ENCODE measurements at regions not wholly inside any gene's neighbourhood (a gene's known extent, or its start where the extent isn't known, plus 50 kb on each side); places are given as distances from the start of the nearest gene placed in this dataset.

DNA sequence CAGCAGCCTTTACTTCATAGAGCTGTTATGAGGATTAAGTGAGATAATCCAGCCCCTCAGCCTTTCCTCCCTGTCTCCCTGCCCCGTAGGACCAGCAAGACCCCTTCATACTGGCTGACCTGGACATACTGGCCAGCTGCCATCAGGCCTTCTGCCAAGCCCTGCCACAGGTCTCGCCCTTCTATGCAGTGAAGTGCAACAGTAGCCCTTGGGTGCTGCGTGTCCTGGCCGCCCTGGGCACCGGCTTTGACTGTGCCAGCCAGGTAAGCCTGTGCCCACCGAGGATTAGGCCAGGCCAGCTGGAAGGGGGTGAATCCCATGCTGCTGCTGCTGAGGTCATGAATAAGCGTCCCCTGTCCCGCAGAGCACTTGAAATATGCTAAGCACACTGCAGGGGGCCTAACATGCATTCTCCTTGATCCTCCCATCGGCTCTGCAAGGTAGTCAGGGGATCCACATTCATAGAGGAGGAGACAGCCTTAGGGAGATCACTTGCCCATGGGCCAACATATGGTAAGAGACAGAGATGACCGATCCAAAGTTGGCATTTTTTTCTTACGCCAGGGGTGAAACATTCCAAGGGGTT, 73.3 kb upstream of the TINAGL1 start:
- WGBS, 3 donors, result 51 to 55% (median 54%) methylated on average over 11 of the region's 11 CpGs
- Histone ChIP-seq H3K9me3 (no peaks in the 10 kb centered on the region), H3K4me1 (no peaks in the 10 kb centered on the region), H3K4me3 (no peak overlapping the region), H3K27ac (no peak overlapping the region), H3K27me3 (ENCODE audit: insufficient read depth in 3 of 3, low read length in 2 of 3) (peaks cover 0 to 20% (median 0%) of the 10 kb centered on the region in 3 donors), H3K36me3 (ENCODE audit: insufficient read depth in 1 of 2, low read depth in 1 of 2) (no peaks in the 10 kb centered on the region)
- no peak for DNase-seq
- TF ChIP-seq, protein P1, sequence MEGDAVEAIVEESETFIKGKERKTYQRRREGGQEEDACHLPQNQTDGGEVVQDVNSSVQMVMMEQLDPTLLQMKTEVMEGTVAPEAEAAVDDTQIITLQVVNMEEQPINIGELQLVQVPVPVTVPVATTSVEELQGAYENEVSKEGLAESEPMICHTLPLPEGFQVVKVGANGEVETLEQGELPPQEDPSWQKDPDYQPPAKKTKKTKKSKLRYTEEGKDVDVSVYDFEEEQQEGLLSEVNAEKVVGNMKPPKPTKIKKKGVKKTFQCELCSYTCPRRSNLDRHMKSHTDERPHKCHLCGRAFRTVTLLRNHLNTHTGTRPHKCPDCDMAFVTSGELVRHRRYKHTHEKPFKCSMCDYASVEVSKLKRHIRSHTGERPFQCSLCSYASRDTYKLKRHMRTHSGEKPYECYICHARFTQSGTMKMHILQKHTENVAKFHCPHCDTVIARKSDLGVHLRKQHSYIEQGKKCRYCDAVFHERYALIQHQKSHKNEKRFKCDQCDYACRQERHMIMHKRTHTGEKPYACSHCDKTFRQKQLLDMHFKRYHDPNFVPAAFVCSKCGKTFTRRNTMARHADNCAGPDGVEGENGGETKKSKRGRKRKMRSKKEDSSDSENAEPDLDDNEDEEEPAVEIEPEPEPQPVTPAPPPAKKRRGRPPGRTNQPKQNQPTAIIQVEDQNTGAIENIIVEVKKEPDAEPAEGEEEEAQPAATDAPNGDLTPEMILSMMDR (IDR thresholded peaks at IDR 0.05), result no peak
- ATAC-seq, result no peak
- intact Hi-C loops (cut with DNase I), result no loop called here

DNA sequence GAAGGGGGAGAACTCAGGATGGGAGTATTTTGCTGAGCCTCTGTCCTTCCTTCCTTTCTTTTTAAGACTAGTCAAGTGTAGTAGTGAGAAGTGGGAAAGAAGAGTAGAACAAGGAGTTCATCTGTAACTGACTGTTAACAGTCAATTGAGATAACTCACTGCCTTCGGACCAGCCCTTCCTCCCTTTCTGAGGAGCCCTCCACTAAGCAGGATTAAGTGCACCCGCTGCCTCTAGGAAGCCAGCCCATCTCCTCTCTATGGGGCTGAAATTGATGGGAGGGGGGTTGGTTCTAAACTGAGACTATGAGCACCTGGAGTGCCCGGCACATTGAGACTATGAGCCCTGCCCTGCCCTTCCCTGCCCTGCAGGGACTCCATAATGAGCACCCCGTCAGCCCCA, 72.7 kb upstream of the TINAGL1 start:
- H3K27ac ChIP-seq, result no peak overlapping the region
- TF ChIP-seq, protein P1 (IDR thresholded peaks at IDR 0.05), result no peak
- ATAC-seq (no peak), DNase-seq (no peak)
- H3K27me3 ChIP-seq (ENCODE audit: insufficient read depth in 3 of 3, low read length in 2 of 3), result peaks cover 0 to 20% (median 0%) of the 10 kb centered on the region in 3 donors
- no peaks in the 10 kb centered on the region for H3K9me3 ChIP-seq
- intact Hi-C loops (cut with DNase I), result no loop called here
- H3K4me3 ChIP-seq, result no peak overlapping the region
- no peaks in the 10 kb centered on the region for H3K4me1 ChIP-seq
- WGBS, 3 donors, result 40 to 55% (median 48%) methylated on average over 4 of the region's 4 CpGs
- H3K36me3 ChIP-seq (ENCODE audit: insufficient read depth in 1 of 2, low read depth in 1 of 2), result no peaks in the 10 kb centered on the region

DNA sequence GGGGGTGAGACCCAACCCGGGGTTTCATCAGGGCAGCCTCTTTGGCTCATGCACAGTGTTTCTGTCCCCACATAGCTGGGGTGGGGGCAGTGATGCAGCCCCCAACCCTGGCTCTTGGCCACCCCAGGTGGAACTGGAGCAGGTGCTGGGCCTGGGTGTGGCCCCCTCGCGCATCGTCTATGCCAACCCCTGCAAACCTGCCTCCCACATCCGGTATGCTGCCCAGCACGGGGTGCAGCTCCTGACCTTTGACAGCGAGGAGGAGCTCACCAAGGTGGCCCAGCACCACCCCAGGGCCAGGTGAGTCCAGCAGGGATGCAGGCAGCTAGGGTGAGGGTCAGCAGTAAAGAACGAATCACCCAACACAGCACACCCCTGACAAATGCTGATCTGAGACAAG, 72.3 kb upstream of the TINAGL1 start:
- Histone ChIP-seq H3K4me1 (no peaks in the 10 kb centered on the region), H3K9me3 (no peaks in the 10 kb centered on the region), H3K36me3 (ENCODE audit: insufficient read depth in 1 of 2, low read depth in 1 of 2) (no peaks in the 10 kb centered on the region), H3K27ac (no peak overlapping the region), H3K4me3 (no peak overlapping the region), H3K27me3 (ENCODE audit: insufficient read depth in 3 of 3, low read length in 2 of 3) (peaks cover 0 to 20% (median 0%) of the 10 kb centered on the region in 3 donors)
- DNase-seq (no peak), ATAC-seq (no peak)
- TF ChIP-seq, protein P1 (IDR thresholded peaks at IDR 0.05), result no peak
- intact Hi-C loops (cut with DNase I), result no loop called here
- 51 to 59% (median 58%) methylated on average over 8 of the region's 8 CpGs for WGBS, 3 donors

DNA sequence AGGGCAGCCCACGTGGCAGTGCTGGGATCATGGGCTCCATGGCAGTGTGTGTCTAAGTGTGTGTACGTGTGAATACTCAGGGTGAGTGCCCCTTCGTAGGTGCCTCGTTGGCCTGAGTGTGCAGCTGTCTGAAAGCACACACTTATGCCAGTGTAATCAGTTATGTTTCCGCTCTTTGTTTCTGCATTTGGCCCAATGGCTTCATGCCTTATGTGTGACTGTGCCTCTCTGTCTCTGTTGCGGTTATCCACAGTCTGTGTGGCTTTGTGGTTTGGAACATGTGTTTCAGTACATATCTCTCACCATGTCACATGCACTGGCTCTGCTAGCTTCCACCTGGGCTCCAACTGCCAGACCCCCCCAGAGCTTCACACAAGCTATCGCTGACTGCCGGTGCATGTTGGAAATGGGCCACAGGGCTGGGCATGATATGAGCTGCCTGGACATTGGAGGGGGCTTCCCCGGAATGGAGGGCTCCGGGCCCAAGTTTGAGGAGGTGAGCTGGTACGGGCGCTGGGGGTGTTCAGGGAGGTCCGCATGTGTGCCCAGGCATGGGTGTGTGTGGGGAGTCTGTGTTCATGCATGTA, 70.3 kb upstream of the TINAGL1 start:
- no peak overlapping the region for H3K4me3 ChIP-seq
- ATAC-seq (no peak), DNase-seq (no peak)
- no peaks in the 10 kb centered on the region for H3K9me3 ChIP-seq
- no peak overlapping the region for H3K27ac ChIP-seq
- no peaks in the 10 kb centered on the region for H3K36me3 ChIP-seq (ENCODE audit: insufficient read depth in 1 of 2, low read depth in 1 of 2)
- TF ChIP-seq, protein P1 (IDR thresholded peaks at IDR 0.05), result no peak
- WGBS, 3 donors, result 61 to 67% (median 62%) methylated on average over 13 of the region's 13 CpGs
- peaks cover 0 to 20% (median 0%) of the 10 kb centered on the region in 3 donors for H3K27me3 ChIP-seq (ENCODE audit: insufficient read depth in 3 of 3, low read length in 2 of 3)
- intact Hi-C loops (cut with DNase I), result no loop called here
- no peaks in the 10 kb centered on the region for H3K4me1 ChIP-seq

DNA sequence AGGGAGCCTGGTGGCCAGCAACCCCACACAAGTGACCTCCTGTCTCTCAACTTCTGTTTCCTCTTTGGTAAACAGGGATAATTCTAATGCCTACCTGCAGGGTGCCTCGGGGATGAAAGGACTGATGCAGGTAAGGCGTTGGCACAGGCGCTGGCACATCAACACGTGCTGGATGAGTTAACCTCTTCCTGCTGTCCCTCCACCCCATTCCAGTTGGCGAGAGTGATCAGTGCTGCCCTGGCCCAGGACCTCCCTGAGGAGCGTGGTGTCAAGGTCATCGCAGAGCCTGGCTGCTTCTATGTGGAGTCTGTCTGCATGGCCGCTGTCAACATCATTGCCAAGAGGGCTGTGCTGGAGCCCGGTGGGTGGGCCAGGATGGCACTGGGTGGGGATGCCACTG, 69.1 kb upstream of the TINAGL1 start:
- ATAC-seq, result no peak

More for the DNA sequence above, 69.1 kb upstream of the TINAGL1 start:
- no peak for DNase-seq
- Histone ChIP-seq H3K4me1 (no peaks in the 10 kb centered on the region), H3K27me3 (ENCODE audit: insufficient read depth in 3 of 3, low read length in 2 of 3) (peaks cover 0 to 20% (median 0%) of the 10 kb centered on the region in 3 donors), H3K27ac (no peak overlapping the region), H3K4me3 (no peak overlapping the region), H3K9me3 (no peaks in the 10 kb centered on the region), H3K36me3 (ENCODE audit: insufficient read depth in 1 of 2, low read depth in 1 of 2) (no peaks in the 10 kb centered on the region)
- TF ChIP-seq, protein P1 (IDR thresholded peaks at IDR 0.05), result no peak
- WGBS, 3 donors, result 67 to 77% (median 70%) methylated on average over 9 of the region's 9 CpGs
- intact Hi-C loops (cut with DNase I), result no loop called here
